Osteoblast (primary cell): ENCODE measurements at regions not wholly inside any gene's neighbourhood (a gene's known extent, or its start where the extent isn't known, plus 50 kb on each side); places are given as distances from the start of the nearest gene placed in this dataset.

Experiments
- DNase-seq: peaks from one replicate; pipeline ENCODE4 v3.0.0; 2011; ENCODE audit warnings: low spot score, mixed read lengths; ENCODE audit not compliant: insufficient read length; ENCODE audit errors: missing footprints
- H2AFZ ChIP-seq: 2 replicates; pipeline ENCODE4 v1.6.0; 2011; ENCODE audit warnings: mild to moderate bottlenecking, low read length
- H3K27ac ChIP-seq: 2 replicates; pipeline ENCODE4 v1.5.1; 2011; ENCODE audit warnings: mild to moderate bottlenecking, low read depth, low read length, moderate library complexity
- H3K27me3 ChIP-seq: 2 replicates; pipeline ENCODE4 v1.6.0; 2012; ENCODE audit warnings: mild to moderate bottlenecking, control low read depth, inconsistent platforms, low read length, moderate library complexity; ENCODE audit not compliant: insufficient read depth
- H3K36me3 ChIP-seq: 2 replicates; pipeline ENCODE4 v1.5.1; 2011; ENCODE audit warnings: mild to moderate bottlenecking, low read length, control low read depth, moderate library complexity; ENCODE audit not compliant: insufficient read depth
- H3K4me1 ChIP-seq: 2 replicates; pipeline ENCODE4 v1.5.1; 2011; ENCODE audit warnings: mild to moderate bottlenecking, low read length, control low read depth, moderate library complexity; ENCODE audit not compliant: insufficient read depth
- H3K4me2 ChIP-seq: 2 replicates; pipeline ENCODE4 v1.6.0; 2011; ENCODE audit warnings: mild to moderate bottlenecking, low read length; ENCODE audit not compliant: insufficient read depth
- H3K4me3 ChIP-seq: fragments of 200-600 bp; sonication (generic); 3 replicates; pipeline ENCODE4 v1.5.1; 2012; ENCODE audit warnings: mild to moderate bottlenecking, low read length, inconsistent platforms; ENCODE audit not compliant: insufficient read depth
- H3K79me2 ChIP-seq: 2 replicates; pipeline ENCODE4 v1.6.0; 2012; ENCODE audit warnings: mild to moderate bottlenecking, low read length, control low read depth, inconsistent platforms; ENCODE audit not compliant: insufficient read depth
- H3K9me3 ChIP-seq: 2 replicates; pipeline ENCODE4 v1.5.1; 2011; ENCODE audit warnings: low read depth, low read length, control low read depth
- H4K20me1 ChIP-seq: 2 replicates; pipeline ENCODE4 v1.6.0; 2012; ENCODE audit warnings: mild to moderate bottlenecking, low read length, control low read depth; ENCODE audit not compliant: insufficient read depth
- CTCF ChIP-seq: IDR thresholded peaks from 2 replicates; pipeline ENCODE4 v1.5.1; 2011; ENCODE audit warnings: mild to moderate bottlenecking, low read depth, low read length, moderate library complexity; ENCODE audit errors: extremely low read depth

GRCh38 chr3:34955680-34956079, 683.6 kb upstream of the ARPP21 start:
- Histone ChIP-seq H3K27me3 (no peaks in the 10 kb centered on the region), H3K36me3 (no peaks in the 10 kb centered on the region), H3K27ac (no peak overlapping the region), H3K9me3 (no peaks in the 10 kb centered on the region), H3K4me2 (no peak overlapping the region), H2AFZ (no peak overlapping the region), H3K4me3 (no peak overlapping the region), H3K4me1 (no peaks in the 10 kb centered on the region), H4K20me1 (no peaks in the 10 kb centered on the region), H3K79me2 (no peaks in the 10 kb centered on the region)
- TF ChIP-seq CTCF = no peak
- DNase-seq = no peak

GRCh38 chr3:34956511-34956910, 682.8 kb upstream of the ARPP21 start:
- no peak overlapping the region for H3K4me3 ChIP-seq
- no peaks in the 10 kb centered on the region for H3K27me3 ChIP-seq
- H3K79me2 ChIP-seq = no peaks in the 10 kb centered on the region
- no peaks in the 10 kb centered on the region for H3K4me1 ChIP-seq
- no peak overlapping the region for H3K4me2 ChIP-seq
- no peaks in the 10 kb centered on the region for H3K9me3 ChIP-seq
- H2AFZ ChIP-seq = no peak overlapping the region
- H4K20me1 ChIP-seq = no peaks in the 10 kb centered on the region
- TF ChIP-seq CTCF = no peak
- no peak overlapping the region for H3K27ac ChIP-seq
- no peaks in the 10 kb centered on the region for H3K36me3 ChIP-seq
- no peak for DNase-seq

- no peak for DNase-seq
- Histone ChIP-seq H4K20me1 (no peaks in the 10 kb centered on the region), H3K4me1 (no peaks in the 10 kb centered on the region), H3K4me2 (no peak overlapping the region), H2AFZ (no peak overlapping the region), H3K79me2 (no peaks in the 10 kb centered on the region), H3K4me3 (no peak overlapping the region), H3K9me3 (no peaks in the 10 kb centered on the region), H3K27ac (no peak overlapping the region), H3K36me3 (no peaks in the 10 kb centered on the region), H3K27me3 (no peaks in the 10 kb centered on the region)
- no peak for TF ChIP-seq CTCF
These were observed 681.6 kb upstream of the ARPP21 start for GRCh38 chr3:34957677-34958076.

GRCh38 chr3:34969513-34969912, 669.8 kb upstream of the ARPP21 start:
- Histone ChIP-seq H3K4me3 (no peak overlapping the region), H3K79me2 (no peaks in the 10 kb centered on the region), H3K27me3 (no peaks in the 10 kb centered on the region), H3K4me1 (no peaks in the 10 kb centered on the region), H2AFZ (no peak overlapping the region), H3K9me3 (peaks cover 2% of the 10 kb centered on the region), H4K20me1 (no peaks in the 10 kb centered on the region), H3K4me2 (no peak overlapping the region), H3K36me3 (no peaks in the 10 kb centered on the region), H3K27ac (no peak overlapping the region)
- no peak for DNase-seq
- TF ChIP-seq CTCF = no peak
